ENCODE measurements at regions not wholly inside any gene's neighbourhood (a gene's known extent, or its start where the extent isn't known, plus 50 kb on each side); places are given as distances from the start of the nearest gene placed in this dataset.

DNA sequence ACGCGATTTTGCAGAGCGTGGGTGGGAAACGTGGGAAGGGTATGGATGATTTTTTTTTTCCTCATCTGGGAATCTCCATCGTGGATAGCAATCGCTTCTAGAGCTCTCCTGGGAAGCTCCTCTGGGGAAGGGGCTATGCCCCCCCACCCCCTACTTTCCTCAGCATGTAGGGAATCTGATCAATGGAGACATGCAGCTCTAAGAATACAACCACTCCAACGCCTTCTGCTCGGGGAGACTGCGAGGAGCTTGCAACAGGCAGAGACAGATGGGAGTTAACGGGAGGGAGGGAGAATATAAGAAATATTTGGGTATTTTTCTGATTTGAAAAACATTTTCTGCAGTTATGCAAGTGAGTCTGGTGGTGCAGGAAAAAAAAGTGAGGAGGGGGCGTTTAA is 104.6 kb upstream of the HSD17B12 start:
- TF ChIP-seq PPARA (CRISPR knock-in tag; IDR thresholded peaks at IDR 0.05; ENCODE audit: borderline replicate concordance) (no peak), SNAI2 (CRISPR knock-in tag; IDR thresholded peaks at IDR 0.05) (no peak), GLIS3 (CRISPR knock-in tag; IDR thresholded peaks at IDR 0.05) (no peak), OSR1 (CRISPR knock-in tag; IDR thresholded peaks at IDR 0.05) (no peak), RARB (CRISPR knock-in tag; IDR thresholded peaks at IDR 0.05) (no peak), TOX (CRISPR knock-in tag; IDR thresholded peaks at IDR 0.05; ENCODE audit: borderline replicate concordance) (no peak), ZNF70 (CRISPR knock-in tag; IDR thresholded peaks at IDR 0.05) (no peak)
- no peak for ATAC-seq

DNA sequence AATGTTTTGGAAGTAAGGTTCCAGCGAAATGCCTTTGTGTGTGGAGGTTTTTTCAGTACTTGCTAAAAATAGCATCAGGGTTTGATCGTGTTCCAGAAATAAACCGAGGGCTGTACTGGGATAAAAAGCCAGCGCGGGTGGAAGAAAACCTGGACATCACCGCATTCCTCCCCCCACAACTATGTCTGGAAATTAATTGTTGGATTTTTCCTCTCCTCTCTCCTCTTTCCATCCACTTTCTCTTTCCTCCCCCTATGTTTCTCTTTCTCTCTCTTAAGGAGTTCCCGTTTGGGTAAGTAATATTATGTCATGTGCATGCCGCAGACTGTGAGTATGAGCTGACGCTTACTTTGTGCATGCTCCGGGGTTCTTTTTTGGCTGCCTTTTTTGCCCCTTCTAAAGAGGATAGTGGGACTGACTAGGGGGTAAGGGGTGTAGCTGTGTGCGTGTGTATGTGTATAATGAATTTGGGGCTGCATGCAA is 104.2 kb upstream of the HSD17B12 start:
- no peak for ATAC-seq
- TF ChIP-seq ZNF565 (CRISPR knock-in tag; conservative IDR thresholded peaks at IDR 0.05; ENCODE audit: low read depth) (no peak), GLIS3 (CRISPR knock-in tag; IDR thresholded peaks at IDR 0.05) (no peak), TCF4 (CRISPR knock-in tag; IDR thresholded peaks at IDR 0.05; ENCODE audit: borderline replicate concordance) (no peak), ZNF70 (CRISPR knock-in tag; IDR thresholded peaks at IDR 0.05) (no peak), ESRRG (CRISPR knock-in tag; IDR thresholded peaks at IDR 0.05) (no peak), SNAI2 (CRISPR knock-in tag; IDR thresholded peaks at IDR 0.05) (no peak), OSR1 (CRISPR knock-in tag; IDR thresholded peaks at IDR 0.05) (no peak), CSDC2 (CRISPR knock-in tag; IDR thresholded peaks at IDR 0.05) (no peak), ZFP30 (CRISPR knock-in tag; IDR thresholded peaks at IDR 0.05) (no peak), ZC3H10 (CRISPR knock-in tag; IDR thresholded peaks at IDR 0.05) (no peak), RARB (CRISPR knock-in tag; IDR thresholded peaks at IDR 0.05) (no peak), ARNTL (CRISPR knock-in tag; IDR thresholded peaks at IDR 0.05; ENCODE audit: borderline replicate concordance, low read depth) (no peak), PPARA (CRISPR knock-in tag; IDR thresholded peaks at IDR 0.05; ENCODE audit: borderline replicate concordance) (no peak), TOX (CRISPR knock-in tag; IDR thresholded peaks at IDR 0.05; ENCODE audit: borderline replicate concordance) (no peak), ZNF8 (CRISPR knock-in tag; IDR thresholded peaks at IDR 0.05) (no peak), BACH2 (CRISPR knock-in tag; IDR thresholded peaks at IDR 0.05; ENCODE audit: borderline replicate concordance) (no peak)
- TF ChIP-seq, protein P1, sequence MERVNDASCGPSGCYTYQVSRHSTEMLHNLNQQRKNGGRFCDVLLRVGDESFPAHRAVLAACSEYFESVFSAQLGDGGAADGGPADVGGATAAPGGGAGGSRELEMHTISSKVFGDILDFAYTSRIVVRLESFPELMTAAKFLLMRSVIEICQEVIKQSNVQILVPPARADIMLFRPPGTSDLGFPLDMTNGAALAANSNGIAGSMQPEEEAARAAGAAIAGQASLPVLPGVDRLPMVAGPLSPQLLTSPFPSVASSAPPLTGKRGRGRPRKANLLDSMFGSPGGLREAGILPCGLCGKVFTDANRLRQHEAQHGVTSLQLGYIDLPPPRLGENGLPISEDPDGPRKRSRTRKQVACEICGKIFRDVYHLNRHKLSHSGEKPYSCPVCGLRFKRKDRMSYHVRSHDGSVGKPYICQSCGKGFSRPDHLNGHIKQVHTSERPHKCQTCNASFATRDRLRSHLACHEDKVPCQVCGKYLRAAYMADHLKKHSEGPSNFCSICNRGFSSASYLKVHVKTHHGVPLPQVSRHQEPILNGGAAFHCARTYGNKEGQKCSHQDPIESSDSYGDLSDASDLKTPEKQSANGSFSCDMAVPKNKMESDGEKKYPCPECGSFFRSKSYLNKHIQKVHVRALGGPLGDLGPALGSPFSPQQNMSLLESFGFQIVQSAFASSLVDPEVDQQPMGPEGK (CRISPR knock-in tag; IDR thresholded peaks at IDR 0.05; ENCODE audit: borderline replicate concordance): no peak
- TF ChIP-seq, protein P2, sequence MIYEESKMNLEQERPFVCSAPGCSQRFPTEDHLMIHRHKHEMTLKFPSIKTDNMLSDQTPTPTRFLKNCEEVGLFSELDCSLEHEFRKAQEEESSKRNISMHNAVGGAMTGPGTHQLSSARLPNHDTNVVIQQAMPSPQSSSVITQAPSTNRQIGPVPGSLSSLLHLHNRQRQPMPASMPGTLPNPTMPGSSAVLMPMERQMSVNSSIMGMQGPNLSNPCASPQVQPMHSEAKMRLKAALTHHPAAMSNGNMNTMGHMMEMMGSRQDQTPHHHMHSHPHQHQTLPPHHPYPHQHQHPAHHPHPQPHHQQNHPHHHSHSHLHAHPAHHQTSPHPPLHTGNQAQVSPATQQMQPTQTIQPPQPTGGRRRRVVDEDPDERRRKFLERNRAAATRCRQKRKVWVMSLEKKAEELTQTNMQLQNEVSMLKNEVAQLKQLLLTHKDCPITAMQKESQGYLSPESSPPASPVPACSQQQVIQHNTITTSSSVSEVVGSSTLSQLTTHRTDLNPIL (CRISPR knock-in tag; IDR thresholded peaks at IDR 0.05; ENCODE audit: low read depth): no peak
- TF ChIP-seq, protein P3, sequence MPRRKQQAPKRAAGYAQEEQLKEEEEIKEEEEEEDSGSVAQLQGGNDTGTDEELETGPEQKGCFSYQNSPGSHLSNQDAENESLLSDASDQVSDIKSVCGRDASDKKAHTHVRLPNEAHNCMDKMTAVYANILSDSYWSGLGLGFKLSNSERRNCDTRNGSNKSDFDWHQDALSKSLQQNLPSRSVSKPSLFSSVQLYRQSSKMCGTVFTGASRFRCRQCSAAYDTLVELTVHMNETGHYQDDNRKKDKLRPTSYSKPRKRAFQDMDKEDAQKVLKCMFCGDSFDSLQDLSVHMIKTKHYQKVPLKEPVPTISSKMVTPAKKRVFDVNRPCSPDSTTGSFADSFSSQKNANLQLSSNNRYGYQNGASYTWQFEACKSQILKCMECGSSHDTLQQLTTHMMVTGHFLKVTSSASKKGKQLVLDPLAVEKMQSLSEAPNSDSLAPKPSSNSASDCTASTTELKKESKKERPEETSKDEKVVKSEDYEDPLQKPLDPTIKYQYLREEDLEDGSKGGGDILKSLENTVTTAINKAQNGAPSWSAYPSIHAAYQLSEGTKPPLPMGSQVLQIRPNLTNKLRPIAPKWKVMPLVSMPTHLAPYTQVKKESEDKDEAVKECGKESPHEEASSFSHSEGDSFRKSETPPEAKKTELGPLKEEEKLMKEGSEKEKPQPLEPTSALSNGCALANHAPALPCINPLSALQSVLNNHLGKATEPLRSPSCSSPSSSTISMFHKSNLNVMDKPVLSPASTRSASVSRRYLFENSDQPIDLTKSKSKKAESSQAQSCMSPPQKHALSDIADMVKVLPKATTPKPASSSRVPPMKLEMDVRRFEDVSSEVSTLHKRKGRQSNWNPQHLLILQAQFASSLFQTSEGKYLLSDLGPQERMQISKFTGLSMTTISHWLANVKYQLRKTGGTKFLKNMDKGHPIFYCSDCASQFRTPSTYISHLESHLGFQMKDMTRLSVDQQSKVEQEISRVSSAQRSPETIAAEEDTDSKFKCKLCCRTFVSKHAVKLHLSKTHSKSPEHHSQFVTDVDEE (CRISPR knock-in tag; IDR thresholded peaks at IDR 0.05): no peak
- TF ChIP-seq, protein P4, sequence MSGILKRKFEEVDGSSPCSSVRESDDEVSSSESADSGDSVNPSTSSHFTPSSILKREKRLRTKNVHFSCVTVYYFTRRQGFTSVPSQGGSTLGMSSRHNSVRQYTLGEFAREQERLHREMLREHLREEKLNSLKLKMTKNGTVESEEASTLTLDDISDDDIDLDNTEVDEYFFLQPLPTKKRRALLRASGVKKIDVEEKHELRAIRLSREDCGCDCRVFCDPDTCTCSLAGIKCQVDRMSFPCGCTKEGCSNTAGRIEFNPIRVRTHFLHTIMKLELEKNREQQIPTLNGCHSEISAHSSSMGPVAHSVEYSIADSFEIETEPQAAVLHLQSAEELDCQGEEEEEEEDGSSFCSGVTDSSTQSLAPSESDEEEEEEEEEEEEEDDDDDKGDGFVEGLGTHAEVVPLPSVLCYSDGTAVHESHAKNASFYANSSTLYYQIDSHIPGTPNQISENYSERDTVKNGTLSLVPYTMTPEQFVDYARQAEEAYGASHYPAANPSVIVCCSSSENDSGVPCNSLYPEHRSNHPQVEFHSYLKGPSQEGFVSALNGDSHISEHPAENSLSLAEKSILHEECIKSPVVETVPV (CRISPR knock-in tag; IDR thresholded peaks at IDR 0.05): no peak

DNA sequence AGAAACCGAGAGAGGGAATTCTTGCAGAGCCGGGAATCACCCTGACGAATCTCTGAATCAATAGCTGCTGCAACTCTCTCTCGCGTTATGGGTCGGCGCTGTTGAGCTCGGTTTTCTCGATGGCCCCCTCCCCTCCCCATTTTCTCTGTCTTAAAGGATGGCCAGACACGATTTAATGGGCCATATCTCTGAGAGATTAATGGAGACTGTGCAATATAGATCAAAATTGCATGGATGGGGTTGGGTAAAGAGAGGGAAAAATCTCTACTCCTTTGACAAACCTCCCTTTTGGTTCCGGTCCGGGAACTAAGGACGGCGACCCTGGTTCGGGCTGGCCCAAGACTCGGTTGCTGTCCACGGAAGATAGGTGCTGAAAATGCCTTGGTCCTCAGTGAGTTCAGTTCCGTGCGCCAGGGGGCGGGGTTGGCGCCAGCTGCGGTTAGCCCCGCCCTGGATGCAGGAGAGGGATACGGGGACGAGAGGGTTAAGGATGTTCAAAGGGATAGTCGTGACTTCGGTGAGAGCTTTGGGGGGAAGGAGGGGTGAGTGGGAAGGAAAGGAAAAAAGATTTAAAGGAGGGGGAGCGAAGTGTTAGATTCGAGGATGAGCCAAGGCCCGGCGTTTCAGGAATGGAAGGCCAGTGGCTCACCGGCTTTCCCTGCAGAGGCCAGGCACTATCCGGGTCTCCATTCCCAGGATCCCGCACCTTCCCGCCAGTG is 103.6 kb upstream of the HSD17B12 start:
- 0 out of 2 replicates have a peak, but pooled peaks have one; percentile 6 for TF ChIP-seq ZFP30 (CRISPR knock-in tag; IDR thresholded peaks at IDR 0.05)
- TF ChIP-seq SNAI2 (CRISPR knock-in tag; IDR thresholded peaks at IDR 0.05): no peak
- peak; percentile 18; the same call in 1 of the 3 replicates for ATAC-seq

Data from SK-N-SH treated with all-trans-retinoic acid at 6 μM for 48 hours (cell line).